K562 (cell line): ENCODE measurements at regions not wholly inside any gene's neighbourhood (a gene's known extent, or its start where the extent isn't known, plus 50 kb on each side); places are given as distances from the start of the nearest gene placed in this dataset.

Experiments
- E2F8 ChIP-seq: fragments of 450-650 bp; IDR thresholded peaks from 2 replicates; pipeline ENCODE4 v1.7.1; 2018; ENCODE audit warnings: mild to moderate bottlenecking, low read depth; ENCODE audit not compliant: partially characterized antibody
- GMEB1 ChIP-seq: fragments of 250-450 bp; sonication (Bioruptor Pico); IDR thresholded peaks from 2 replicates; pipeline ENCODE4 v1.4.0; 2020; ENCODE audit warnings: mild to moderate bottlenecking
- MCM5 ChIP-seq: fragments of 450-650 bp; IDR thresholded peaks from 2 replicates; pipeline ENCODE4 v1.6.1; 2016; ENCODE audit warnings: low read depth
- MXI1 ChIP-seq: IDR thresholded peaks from 2 replicates; pipeline ENCODE4 v1.6.1; 2011; ENCODE audit warnings: low read depth, mild to moderate bottlenecking, improper control_type of control experiment, low read length
- NFATC3 ChIP-seq: fragments of 450-650 bp; IDR thresholded peaks from 2 replicates; pipeline ENCODE4 v1.6.1; 2017; ENCODE audit warnings: mild to moderate bottlenecking
- NR2C2 ChIP-seq, 2 experiments: fragments of 200-800 bp in 1 of 2; sonication (Bioruptor generic) in 1 of 2; sonication (generic) in 1 of 2; formaldehyde crosslinking in 1 of 2; IDR thresholded peaks; 2 replicates each; pipeline versions ENCODE4 v1.6.1 to v1.8.0; 2016 to 2022; ENCODE audit warnings: mild to moderate bottlenecking in 1 of 2, missing compliant biosample characterization in 1 of 2, missing genetic modification characterization in 1 of 2, missing genetic modification reagents in 1 of 2
- PKNOX1 ChIP-seq: fragments of 450-650 bp; IDR thresholded peaks from 2 replicates; pipeline ENCODE4 v1.6.1; 2016
- PRMT5 ChIP-seq: sonication (generic); formaldehyde crosslinking; IDR thresholded peaks from 2 replicates; pipeline ENCODE4 v1.5.0; 2020; ENCODE audit warnings: missing genetic modification reagents
- RNF2 ChIP-seq: sonication (generic); IDR thresholded peaks from 2 replicates; pipeline ENCODE4 v1.6.1; 2016
- SUPT5H ChIP-seq: fragments of 450-650 bp; IDR thresholded peaks from 2 replicates; pipeline ENCODE4 v1.6.1; 2016
- XRCC5 ChIP-seq: fragments of 200-400 bp; formaldehyde crosslinking; IDR thresholded peaks from 2 replicates; pipeline ENCODE4 v1.6.1; 2017; ENCODE audit warnings: low read depth, mild to moderate bottlenecking, low read length
- ZNF282 ChIP-seq: sonication (generic); formaldehyde crosslinking; IDR thresholded peaks from 2 replicates; pipeline ENCODE4 v1.8.1; 2023; ENCODE audit warnings: missing genetic modification reagents
- ZNF507 ChIP-seq: conservative IDR thresholded peaks from 2 replicates; pipeline ENCODE4 v1.6.1; 2017; ENCODE audit warnings: missing genetic modification characterization, missing compliant biosample characterization
- ZNF511 ChIP-seq: sonication (generic); formaldehyde crosslinking; IDR thresholded peaks from 2 replicates; pipeline ENCODE4 v1.8.0; 2022; ENCODE audit warnings: mild to moderate bottlenecking, missing genetic modification reagents
- TF ChIP-seq, protein P1 (sequence below): sonication (generic); formaldehyde crosslinking; IDR thresholded peaks from 2 replicates; pipeline ENCODE4 v1.8.1; 2023; ENCODE audit warnings: missing genetic modification reagents, mild to moderate bottlenecking, borderline replicate concordance
- TF ChIP-seq, protein P2 (sequence below): fragments of 450-650 bp; IDR thresholded peaks from 2 replicates; pipeline ENCODE4 v1.6.1; 2016; ENCODE audit warnings: low read depth, mild to moderate bottlenecking, moderate library complexity

DNA sequence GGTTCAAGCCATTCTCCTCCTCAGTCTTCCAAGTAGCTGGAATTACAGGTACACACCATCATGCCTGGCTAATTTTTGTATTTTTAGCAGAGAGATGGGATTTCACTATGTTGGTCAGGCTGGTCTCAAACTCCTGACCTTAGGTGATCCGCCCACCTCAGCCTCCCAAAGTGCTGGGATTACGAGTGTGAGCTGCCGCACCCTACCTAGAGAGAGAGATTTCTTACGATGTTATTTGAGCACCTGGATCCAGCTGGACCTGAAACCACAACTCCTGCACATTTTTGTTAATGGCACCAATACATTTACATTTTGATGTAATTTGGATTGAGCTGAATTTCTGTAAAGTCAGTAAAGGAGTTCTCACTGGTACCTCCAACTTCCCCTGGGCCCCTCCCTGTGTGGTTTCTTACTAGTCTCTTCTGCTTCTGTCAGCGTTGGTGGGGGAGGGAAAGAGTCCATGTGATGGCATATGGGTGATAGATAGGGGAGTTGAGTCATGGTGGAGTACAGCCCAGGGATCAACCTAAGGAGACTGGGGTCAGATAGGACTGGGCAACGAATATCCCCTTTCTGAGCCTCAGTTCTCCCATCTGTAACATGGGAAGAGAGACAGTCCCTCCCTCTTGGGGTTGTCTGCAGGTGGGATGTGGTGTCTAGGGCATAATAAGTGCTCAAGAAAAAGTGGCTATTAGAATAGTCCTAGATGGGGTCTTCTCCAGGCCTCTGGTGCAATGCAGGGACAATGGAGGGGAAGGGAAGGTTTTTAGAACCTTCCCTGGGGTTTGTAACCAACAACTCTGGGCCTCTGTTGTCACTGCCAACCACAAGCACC is 83.3 kb upstream of the MED13L start (continued):
- TF ChIP-seq, protein P1, sequence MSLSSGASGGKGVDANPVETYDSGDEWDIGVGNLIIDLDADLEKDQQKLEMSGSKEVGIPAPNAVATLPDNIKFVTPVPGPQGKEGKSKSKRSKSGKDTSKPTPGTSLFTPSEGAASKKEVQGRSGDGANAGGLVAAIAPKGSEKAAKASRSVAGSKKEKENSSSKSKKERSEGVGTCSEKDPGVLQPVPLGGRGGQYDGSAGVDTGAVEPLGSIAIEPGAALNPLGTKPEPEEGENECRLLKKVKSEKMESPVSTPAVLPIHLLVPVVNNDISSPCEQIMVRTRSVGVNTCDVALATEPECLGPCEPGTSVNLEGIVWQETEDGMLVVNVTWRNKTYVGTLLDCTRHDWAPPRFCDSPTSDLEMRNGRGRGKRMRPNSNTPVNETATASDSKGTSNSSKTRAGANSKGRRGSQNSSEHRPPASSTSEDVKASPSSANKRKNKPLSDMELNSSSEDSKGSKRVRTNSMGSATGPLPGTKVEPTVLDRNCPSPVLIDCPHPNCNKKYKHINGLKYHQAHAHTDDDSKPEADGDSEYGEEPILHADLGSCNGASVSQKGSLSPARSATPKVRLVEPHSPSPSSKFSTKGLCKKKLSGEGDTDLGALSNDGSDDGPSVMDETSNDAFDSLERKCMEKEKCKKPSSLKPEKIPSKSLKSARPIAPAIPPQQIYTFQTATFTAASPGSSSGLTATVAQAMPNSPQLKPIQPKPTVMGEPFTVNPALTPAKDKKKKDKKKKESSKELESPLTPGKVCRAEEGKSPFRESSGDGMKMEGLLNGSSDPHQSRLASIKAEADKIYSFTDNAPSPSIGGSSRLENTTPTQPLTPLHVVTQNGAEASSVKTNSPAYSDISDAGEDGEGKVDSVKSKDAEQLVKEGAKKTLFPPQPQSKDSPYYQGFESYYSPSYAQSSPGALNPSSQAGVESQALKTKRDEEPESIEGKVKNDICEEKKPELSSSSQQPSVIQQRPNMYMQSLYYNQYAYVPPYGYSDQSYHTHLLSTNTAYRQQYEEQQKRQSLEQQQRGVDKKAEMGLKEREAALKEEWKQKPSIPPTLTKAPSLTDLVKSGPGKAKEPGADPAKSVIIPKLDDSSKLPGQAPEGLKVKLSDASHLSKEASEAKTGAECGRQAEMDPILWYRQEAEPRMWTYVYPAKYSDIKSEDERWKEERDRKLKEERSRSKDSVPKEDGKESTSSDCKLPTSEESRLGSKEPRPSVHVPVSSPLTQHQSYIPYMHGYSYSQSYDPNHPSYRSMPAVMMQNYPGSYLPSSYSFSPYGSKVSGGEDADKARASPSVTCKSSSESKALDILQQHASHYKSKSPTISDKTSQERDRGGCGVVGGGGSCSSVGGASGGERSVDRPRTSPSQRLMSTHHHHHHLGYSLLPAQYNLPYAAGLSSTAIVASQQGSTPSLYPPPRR, result no peak
- TF ChIP-seq, protein P2, sequence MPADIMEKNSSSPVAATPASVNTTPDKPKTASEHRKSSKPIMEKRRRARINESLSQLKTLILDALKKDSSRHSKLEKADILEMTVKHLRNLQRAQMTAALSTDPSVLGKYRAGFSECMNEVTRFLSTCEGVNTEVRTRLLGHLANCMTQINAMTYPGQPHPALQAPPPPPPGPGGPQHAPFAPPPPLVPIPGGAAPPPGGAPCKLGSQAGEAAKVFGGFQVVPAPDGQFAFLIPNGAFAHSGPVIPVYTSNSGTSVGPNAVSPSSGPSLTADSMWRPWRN, result 0 out of 2 replicates have a peak, but pooled peaks have one; percentile 21
- no peak for TF ChIP-seq NR2C2 (CRISPR knock-in tag; IDR thresholded peaks at IDR 0.05)
- TF ChIP-seq NR2C2 (tag; IDR thresholded peaks at IDR 0.05), result no peak
- no peak for TF ChIP-seq GMEB1 (CRISPR knock-in tag)
- no peak for TF ChIP-seq MCM5
- TF ChIP-seq PKNOX1, result peak; percentile 85
- TF ChIP-seq NFATC3, result no peak
- TF ChIP-seq MXI1, result no peak
- TF ChIP-seq XRCC5, result no peak
- TF ChIP-seq RNF2, result peak; percentile 91
- no peak for TF ChIP-seq E2F8
- no peak for TF ChIP-seq ZNF282 (CRISPR knock-in tag)
- peak; percentile 42; the same call in 1 of the 2 replicates for TF ChIP-seq SUPT5H
- no peak for TF ChIP-seq PRMT5 (CRISPR knock-in tag)
- TF ChIP-seq ZNF511, result no peak
- TF ChIP-seq ZNF507, result no peak
